ENCODE measurements at regions not wholly inside any gene's neighbourhood (a gene's known extent, or its start where the extent isn't known, plus 50 kb on each side); places are given as distances from the start of the nearest gene placed in this dataset.
"Not testable (repeated sequence)": the region's sequence is repeated elsewhere in the genome, so short reads cannot be mapped to it uniquely, and the experiment has no call there.

DNA sequence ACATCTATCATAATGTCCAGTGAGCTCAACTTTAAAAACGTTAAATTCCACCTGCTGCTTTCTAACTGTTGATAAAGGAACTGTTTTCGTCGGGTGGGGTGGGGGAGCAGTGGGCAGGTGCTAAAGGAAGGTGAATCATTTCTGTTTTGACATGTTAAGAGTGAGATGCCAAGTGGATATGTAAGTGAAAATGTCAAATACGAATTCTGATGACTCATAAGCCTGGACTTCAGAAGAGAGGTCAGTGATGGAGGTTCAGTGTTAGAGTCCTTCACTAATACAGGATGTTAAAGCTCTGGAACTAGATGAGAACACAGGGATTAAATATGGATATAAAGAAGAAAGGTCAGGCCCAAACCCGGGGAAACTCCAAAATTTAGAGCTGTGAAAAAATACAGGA is 617.9 kb upstream of the CTNND2 start:
- H3K9me3 Mint-ChIP-seq, result peaks cover 24% of the 10 kb centered on the region
- no peak overlapping the region for H3K4me3 Mint-ChIP-seq
- DNase-seq, result no peak
- no peak overlapping the region for H3K27ac Mint-ChIP-seq
- H3K4me1 Mint-ChIP-seq, result no peaks in the 10 kb centered on the region
- CTCF ChIA-PET, result no interaction called here
- H3K27me3 Mint-ChIP-seq, result no peaks in the 10 kb centered on the region
- H3K36me3 Mint-ChIP-seq, result no peaks in the 10 kb centered on the region

DNA sequence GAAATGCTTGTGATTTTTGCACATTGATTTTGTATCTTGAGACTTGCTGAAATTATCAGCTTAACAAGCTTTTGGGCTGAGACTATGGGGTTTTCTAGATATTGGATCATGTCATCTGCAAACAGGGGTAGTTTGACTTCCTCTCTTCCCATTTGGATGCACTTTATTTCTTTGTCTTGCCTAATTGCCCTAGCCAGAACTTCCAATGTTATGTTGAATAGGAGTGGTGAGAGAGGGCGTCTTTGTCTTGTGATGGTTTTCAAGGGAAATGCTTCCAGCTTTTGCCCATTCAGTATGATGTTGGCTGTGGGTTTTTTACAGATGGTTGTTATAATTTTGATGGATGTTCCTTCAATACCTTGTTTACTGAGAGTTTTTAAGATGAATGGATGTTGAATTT is 600.7 kb upstream of the CTNND2 start:
- CTCF ChIA-PET, H3K27ac Mint-ChIP-seq, H3K4me1 Mint-ChIP-seq, H3K36me3 Mint-ChIP-seq, DNase-seq, H3K27me3 Mint-ChIP-seq, H3K4me3 Mint-ChIP-seq: not testable (repeated sequence)
- H3K9me3 Mint-ChIP-seq, result peaks cover 27% of the 10 kb centered on the region

DNA sequence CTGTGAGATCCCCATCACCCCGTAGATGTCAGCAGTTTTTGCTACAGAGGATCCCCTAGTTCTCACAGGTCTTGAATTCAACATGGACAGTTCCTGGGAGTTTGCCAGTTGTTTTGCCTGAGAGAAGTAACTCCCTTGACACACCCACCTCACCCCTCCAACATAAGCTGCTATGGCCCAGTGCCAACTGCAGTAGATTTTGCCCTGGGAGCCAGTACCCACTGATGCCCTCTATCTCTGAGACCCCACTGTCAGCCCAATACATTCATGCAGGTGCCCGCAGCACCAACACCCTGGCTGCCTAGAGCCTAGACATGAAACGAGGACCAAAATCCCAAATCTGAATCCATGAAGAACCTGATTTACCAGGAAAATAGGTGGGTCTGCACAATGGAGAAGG is 583.9 kb upstream of the CTNND2 start:
- H3K4me1 Mint-ChIP-seq, result no peaks in the 10 kb centered on the region
- H3K4me3 Mint-ChIP-seq, result no peak overlapping the region
- peaks cover 20% of the 10 kb centered on the region for H3K9me3 Mint-ChIP-seq
- H3K36me3 Mint-ChIP-seq, result no peaks in the 10 kb centered on the region
- no peak for DNase-seq
- CTCF ChIA-PET, result no interaction called here
- H3K27me3 Mint-ChIP-seq, result no peaks in the 10 kb centered on the region
- H3K27ac Mint-ChIP-seq, result no peak overlapping the region

DNA sequence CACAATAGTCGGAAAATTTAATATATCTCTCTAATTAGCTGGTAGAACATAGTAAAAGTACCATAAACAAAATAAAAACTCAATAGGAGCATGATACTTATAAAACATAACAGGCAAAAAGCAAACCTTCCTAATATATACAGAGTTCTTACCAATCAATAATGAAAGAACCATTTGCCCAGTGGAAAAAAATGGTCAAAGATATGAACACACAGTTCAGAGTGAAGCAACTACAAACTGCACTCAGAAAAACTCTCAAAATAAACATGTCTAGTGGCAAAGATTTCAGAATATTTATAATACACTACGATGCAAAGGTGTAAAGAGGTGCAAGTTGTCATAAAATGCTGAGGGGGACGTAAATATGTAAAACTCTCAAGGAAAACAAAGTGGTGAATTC is 576.2 kb upstream of the CTNND2 start:
- Mint-ChIP-seq H3K4me3 (no peak overlapping the region), H3K9me3 (peaks cover 7% of the 10 kb centered on the region), H3K4me1 (no peaks in the 10 kb centered on the region), H3K27ac (no peak overlapping the region), H3K36me3 (no peaks in the 10 kb centered on the region), H3K27me3 (no peaks in the 10 kb centered on the region)
- DNase-seq, result no peak
- CTCF ChIA-PET, result no interaction called here

DNA sequence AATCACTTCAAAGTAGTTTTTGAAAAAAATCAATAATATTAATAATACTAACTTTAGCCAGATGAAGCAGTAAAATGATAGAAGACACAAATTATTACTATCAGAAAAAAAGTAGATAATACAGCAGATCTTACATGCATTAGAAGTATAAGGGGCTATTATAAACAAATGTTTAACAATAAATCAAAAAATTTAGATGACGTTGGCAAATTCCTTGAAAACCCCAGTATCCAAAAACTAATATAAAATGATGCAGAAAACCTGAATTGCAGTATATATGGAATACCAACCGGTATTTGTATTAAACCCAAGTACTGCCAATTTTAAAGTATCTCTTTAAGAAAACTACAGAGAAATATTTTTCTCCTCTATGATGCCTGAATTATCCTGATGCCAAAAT is 573.3 kb upstream of the CTNND2 start:
- CTCF ChIA-PET, result no interaction called here
- H3K36me3 Mint-ChIP-seq, result no peaks in the 10 kb centered on the region
- H3K27ac Mint-ChIP-seq, result no peak overlapping the region
- no peak overlapping the region for H3K4me3 Mint-ChIP-seq
- DNase-seq, result no peak
- no peaks in the 10 kb centered on the region for H3K4me1 Mint-ChIP-seq
- no peaks in the 10 kb centered on the region for H3K27me3 Mint-ChIP-seq
- H3K9me3 Mint-ChIP-seq, result peaks cover 4% of the 10 kb centered on the region

DNA sequence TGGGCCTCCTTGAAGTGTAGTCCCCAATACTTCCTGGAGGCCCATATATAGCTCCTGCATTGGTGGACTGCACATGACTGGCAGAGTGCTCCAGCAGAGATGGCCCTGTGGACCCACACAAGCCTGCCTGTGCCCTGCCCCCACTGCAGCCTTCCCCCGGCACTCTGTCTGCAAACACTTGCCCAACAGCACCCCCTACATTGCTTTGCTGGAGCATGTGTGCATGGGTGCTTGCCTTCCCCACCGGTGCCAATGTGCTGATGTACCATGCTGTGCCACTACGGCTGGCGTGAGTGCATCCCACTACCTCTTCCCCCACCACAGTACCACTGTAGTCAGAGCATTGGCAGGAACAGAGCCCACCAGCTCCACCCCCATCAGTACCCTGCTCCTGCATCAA is 563.6 kb upstream of the CTNND2 start:
- no peak overlapping the region for H3K27ac Mint-ChIP-seq
- no peak overlapping the region for H3K4me3 Mint-ChIP-seq
- H3K9me3 Mint-ChIP-seq, result peaks cover 30% of the 10 kb centered on the region
- H3K4me1 Mint-ChIP-seq, result no peaks in the 10 kb centered on the region
- CTCF ChIA-PET, result no interaction called here
- H3K36me3 Mint-ChIP-seq, result no peaks in the 10 kb centered on the region
- H3K27me3 Mint-ChIP-seq, result no peaks in the 10 kb centered on the region
- DNase-seq, result no peak

DNA sequence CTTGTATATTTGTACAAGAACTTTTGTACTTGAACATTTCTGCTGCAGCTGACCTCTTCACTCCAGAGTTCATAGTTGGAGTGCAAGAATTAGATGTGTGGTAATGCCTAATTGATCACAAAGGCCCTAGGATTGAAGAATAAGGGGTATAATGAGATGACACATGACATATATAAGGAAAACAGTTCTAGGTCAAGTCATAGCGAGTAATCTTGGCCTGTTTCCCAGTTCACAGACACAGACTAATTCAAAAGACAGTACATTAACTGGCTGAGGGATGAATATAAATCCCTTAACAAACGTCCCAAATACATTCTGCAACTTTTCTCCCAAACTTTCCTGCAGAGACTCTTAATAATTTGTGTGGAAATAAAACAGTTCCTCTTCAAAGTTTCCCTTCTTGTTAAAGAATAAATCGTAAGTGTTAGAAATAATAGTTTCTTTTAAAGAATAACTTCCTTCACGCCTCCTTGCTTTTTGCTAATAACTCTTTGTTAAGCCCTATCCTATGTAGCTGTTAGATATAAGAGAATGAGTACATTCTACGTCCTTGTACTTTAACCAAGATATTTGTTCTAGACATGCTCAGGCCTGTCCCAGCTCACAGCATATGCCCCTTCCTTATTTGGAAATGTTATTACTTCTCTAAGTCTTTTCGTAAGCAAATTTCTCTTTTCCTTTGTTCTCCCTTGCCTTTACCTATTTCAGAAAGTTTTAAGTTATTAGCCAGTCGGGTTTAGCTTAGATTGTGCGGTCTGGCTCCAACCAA is 556.4 kb upstream of the CTNND2 start:
- Mint-ChIP-seq H3K9me3 (peaks cover 10% of the 10 kb centered on the region), H3K36me3 (no peaks in the 10 kb centered on the region), H3K27ac (no peak overlapping the region), H3K4me1 (no peaks in the 10 kb centered on the region), H3K27me3 (no peaks in the 10 kb centered on the region), H3K4me3 (no peak overlapping the region)
- no peak for DNase-seq
- CTCF ChIA-PET, result no interaction called here

DNA sequence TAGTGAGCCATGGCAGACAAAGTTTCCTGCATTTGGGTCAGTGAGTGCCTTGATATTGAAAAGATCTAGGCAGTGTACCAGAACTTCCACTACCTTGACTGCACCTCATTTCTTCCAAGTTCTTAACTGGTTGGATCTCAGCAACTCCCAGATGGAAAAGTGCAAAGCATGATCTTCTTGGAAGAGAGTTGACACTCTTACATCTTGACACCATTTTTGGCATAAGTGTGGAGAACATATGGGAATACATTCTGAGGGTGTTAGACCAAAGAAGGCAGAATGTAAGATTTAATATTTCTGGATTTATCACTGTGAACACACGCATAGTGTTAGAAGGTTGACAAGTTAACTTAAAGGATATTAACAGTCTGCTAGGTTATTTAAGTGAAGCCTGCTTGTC is 555.1 kb upstream of the CTNND2 start:
- Mint-ChIP-seq H3K27ac (no peak overlapping the region), H3K9me3 (peaks cover 10% of the 10 kb centered on the region), H3K4me3 (no peak overlapping the region), H3K36me3 (no peaks in the 10 kb centered on the region), H3K27me3 (no peaks in the 10 kb centered on the region), H3K4me1 (no peaks in the 10 kb centered on the region)
- DNase-seq, result no peak
- CTCF ChIA-PET, result no interaction called here

DNA sequence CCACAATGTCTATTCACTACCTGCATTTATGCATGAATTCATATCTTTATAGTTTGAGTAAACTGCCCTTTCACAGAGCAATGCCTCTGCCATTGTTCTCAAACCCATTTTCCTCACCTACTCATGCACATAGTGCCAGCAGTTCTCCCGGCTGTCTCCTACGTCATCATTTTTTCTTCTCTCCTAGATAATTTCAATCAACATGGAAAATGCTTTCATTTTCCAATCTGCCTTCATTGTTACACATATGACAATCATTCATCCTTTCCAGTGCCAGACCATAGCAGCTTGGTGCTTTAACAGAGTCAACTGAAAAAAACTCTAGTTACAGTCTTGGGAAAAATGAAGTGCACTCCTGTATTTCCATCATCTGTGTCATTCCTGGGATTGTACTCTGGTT is 514.8 kb upstream of the CTNND2 start:
- Mint-ChIP-seq H3K36me3 (no peaks in the 10 kb centered on the region), H3K27ac (no peak overlapping the region), H3K4me3 (no peak overlapping the region), H3K9me3 (peaks cover 9% of the 10 kb centered on the region), H3K27me3 (no peaks in the 10 kb centered on the region), H3K4me1 (no peaks in the 10 kb centered on the region)
- DNase-seq, result no peak
- CTCF ChIA-PET, result no interaction called here

DNA sequence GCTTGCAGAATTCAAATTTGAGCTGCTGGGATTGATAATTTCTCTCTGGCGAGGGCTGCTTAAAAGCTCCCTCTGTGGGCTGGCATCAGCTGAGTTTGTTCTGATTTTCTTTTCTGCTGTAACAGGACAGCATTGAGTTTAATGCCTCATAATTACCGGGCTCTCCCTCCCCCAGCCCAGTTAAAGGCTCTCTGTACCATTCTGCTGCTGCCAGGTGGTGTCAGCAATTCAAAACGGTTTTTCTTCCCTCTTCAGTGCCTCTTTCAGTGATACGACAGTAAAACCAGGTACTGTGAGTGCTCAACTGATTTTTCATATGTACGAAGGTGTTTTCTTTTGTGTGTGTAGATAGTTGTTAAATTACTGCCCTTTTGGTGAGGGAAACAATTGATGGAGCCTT is 509.3 kb upstream of the CTNND2 start:
- no peaks in the 10 kb centered on the region for H3K36me3 Mint-ChIP-seq
- H3K9me3 Mint-ChIP-seq, result peaks cover 15% of the 10 kb centered on the region
- no peak overlapping the region for H3K27ac Mint-ChIP-seq
- H3K4me3 Mint-ChIP-seq, result no peak overlapping the region
- CTCF ChIA-PET, result no interaction called here
- no peaks in the 10 kb centered on the region for H3K4me1 Mint-ChIP-seq
- no peaks in the 10 kb centered on the region for H3K27me3 Mint-ChIP-seq
- no peak for DNase-seq

DNA sequence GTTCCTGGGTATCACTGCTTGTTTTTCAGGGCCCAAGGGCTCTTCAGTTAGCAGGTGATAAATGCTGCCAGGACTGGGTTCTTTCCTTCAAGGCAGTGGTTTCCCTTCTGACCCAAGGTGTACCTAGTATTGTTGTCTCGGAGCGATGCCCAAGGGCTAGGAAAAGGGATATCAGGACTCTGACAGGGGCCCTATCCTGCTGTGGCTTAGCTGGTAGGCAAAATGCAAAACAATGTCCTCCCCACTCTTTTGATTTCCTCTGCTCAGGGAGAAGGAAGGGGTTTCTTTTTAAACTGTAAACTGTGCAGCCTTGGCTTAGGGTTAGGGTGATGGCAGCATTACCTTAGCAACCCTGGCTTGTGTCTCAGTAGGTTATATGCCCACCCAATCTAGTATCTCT is 508.8 kb upstream of the CTNND2 start:
- H3K4me1 Mint-ChIP-seq, result no peaks in the 10 kb centered on the region
- DNase-seq, result no peak
- H3K27ac Mint-ChIP-seq, result no peak overlapping the region
- H3K36me3 Mint-ChIP-seq, result no peaks in the 10 kb centered on the region
- no peaks in the 10 kb centered on the region for H3K27me3 Mint-ChIP-seq
- H3K4me3 Mint-ChIP-seq, result no peak overlapping the region
- CTCF ChIA-PET, result no interaction called here
- H3K9me3 Mint-ChIP-seq, result peaks cover 17% of the 10 kb centered on the region

DNA sequence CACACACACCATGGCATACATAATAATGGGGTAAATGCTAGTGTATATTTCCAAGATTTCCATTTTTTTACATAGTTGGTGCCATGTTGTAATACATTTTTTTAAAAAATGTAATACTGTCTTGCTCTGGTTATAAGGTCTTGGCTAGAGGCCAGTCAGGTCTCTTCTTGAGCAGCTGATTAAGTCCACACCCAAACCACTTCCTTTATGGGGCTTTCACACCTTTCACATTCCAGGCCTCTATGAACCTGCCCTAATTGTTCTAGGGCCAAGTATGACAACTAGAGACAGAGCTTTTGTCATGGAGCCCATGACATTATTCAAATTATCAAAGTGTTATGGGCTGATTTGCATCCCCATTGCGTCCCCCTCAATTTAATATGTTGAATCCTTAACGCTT is 495.6 kb upstream of the CTNND2 start:
- no peak for DNase-seq
- H3K4me3 Mint-ChIP-seq, result no peak overlapping the region
- H3K9me3 Mint-ChIP-seq, result peaks cover 8% of the 10 kb centered on the region
- H3K27me3 Mint-ChIP-seq, result no peaks in the 10 kb centered on the region
- no peaks in the 10 kb centered on the region for H3K4me1 Mint-ChIP-seq
- H3K36me3 Mint-ChIP-seq, result no peaks in the 10 kb centered on the region
- H3K27ac Mint-ChIP-seq, result no peak overlapping the region
- CTCF ChIA-PET, result no interaction called here

DNA sequence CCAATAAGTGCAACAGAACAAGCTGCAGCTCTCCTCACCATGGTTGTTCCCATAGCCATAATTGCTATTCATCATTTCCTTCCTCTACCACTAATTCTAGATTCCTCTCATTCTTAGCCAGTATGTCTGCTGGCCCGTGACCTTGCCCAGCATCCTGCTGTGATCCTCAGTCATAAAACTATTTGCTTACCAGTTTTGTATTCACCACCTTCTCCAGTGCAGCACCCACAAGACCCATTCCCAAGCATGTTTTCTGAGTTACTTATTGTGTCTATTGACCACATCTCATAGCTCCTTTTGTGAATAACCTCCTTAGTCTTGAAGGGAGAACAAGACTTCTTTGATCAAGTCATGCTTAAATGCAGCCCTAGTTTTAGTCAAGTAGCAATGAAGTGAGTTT is 488.0 kb upstream of the CTNND2 start:
- no peaks in the 10 kb centered on the region for H3K27me3 Mint-ChIP-seq
- H3K27ac Mint-ChIP-seq, result no peak overlapping the region
- H3K4me3 Mint-ChIP-seq, result no peak overlapping the region
- H3K4me1 Mint-ChIP-seq, result no peaks in the 10 kb centered on the region
- H3K9me3 Mint-ChIP-seq, result peaks cover 7% of the 10 kb centered on the region
- CTCF ChIA-PET, result no interaction called here
- no peaks in the 10 kb centered on the region for H3K36me3 Mint-ChIP-seq
- DNase-seq, result no peak

DNA sequence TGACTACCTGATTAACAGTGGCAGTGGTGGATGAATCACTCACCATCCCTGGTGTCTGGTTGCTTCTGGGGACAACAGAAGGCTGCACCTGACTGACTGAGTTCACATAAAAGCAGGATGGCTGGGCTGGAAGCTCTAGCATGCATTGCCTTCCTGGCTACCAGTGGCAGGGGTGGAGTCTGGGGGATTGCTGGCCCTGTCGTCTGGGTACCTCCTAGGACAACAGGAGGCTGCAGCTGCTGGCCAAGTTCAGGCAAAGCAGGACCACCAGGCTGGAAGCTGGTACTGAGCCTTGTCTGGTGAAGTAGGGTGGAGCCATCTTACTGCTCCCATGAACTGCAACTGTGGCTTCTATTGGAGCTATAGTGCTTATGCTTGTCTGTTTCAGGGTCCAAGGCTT is 480.8 kb upstream of the CTNND2 start:
- H3K4me3 Mint-ChIP-seq, result no peak overlapping the region
- no peaks in the 10 kb centered on the region for H3K4me1 Mint-ChIP-seq
- no peak for DNase-seq
- H3K9me3 Mint-ChIP-seq, result peaks cover 16% of the 10 kb centered on the region
- no peak overlapping the region for H3K27ac Mint-ChIP-seq
- CTCF ChIA-PET, result no interaction called here
- no peaks in the 10 kb centered on the region for H3K36me3 Mint-ChIP-seq
- no peaks in the 10 kb centered on the region for H3K27me3 Mint-ChIP-seq

DNA sequence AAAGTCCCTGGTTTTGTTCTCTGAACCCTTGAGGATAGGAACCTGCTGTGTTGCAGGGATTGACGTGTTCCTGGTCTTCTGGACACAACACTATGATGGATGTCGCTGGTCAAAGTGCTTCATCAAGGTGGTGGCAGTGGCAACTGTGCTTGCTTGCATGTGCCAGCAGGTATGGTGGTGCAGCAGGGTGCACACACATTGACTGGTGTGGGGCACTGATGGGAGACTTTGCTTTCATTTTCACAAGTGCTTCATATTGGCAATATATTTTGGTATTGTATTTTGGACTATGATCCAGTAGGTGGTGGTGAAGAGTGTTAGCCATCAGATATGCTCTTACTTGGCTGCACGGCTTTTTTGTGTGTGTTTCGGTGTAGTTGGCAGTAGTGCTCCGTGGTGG is 479.8 kb upstream of the CTNND2 start:
- Mint-ChIP-seq H3K9me3 (peaks cover 23% of the 10 kb centered on the region), H3K4me3 (no peak overlapping the region), H3K27me3 (no peaks in the 10 kb centered on the region), H3K4me1 (no peaks in the 10 kb centered on the region), H3K27ac (no peak overlapping the region), H3K36me3 (no peaks in the 10 kb centered on the region)
- no peak for DNase-seq
- CTCF ChIA-PET, result no interaction called here

DNA sequence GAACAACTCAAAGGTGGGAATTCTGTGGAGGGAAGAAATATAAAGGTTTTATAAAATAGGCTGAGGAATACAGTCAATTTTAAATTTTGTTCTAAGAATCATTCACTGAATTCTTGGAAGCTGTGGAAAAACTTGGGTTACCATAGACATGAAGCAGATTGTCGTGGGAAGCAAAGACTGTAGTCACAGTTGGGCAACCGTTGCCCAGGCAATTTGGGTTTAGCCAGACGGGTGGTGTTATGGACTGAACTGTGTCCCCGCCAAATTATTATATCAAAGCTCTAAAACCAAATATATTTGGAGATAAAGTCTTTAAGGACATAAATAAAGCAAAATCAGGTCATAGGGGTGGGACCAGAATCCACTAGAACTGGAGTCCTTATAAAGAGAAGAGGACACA is 463.7 kb upstream of the CTNND2 start:
- Mint-ChIP-seq H3K36me3 (no peaks in the 10 kb centered on the region), H3K9me3 (peaks cover 6% of the 10 kb centered on the region), H3K27me3 (no peaks in the 10 kb centered on the region), H3K27ac (no peak overlapping the region), H3K4me3 (no peak overlapping the region), H3K4me1 (no peaks in the 10 kb centered on the region)
- no peak for DNase-seq
- CTCF ChIA-PET, result no interaction called here
